OCI-LY3 (cell line): ENCODE measurements at regions not wholly inside any gene's neighbourhood (a gene's known extent, or its start where the extent isn't known, plus 50 kb on each side); places are given as distances from the start of the nearest gene placed in this dataset.

ENCODE experiments used
- H2AFZ ChIP-seq: fragments of 200-600, 300-600 bp; shearing (Covaris generic); 2 replicates; pipeline ENCODE4 v1.6.0; 2014; ENCODE audit warnings: antibody characterized with exemption, low read depth, low read length
- H3K27ac ChIP-seq: fragments of 200-600, 300-600 bp; sonication (generic); 2 replicates; pipeline ENCODE4 v1.5.1; 2014; ENCODE audit warnings: mild to moderate bottlenecking, low read length, moderate library complexity, mixed read lengths
- H3K27me3 ChIP-seq: fragments of 200-600, 300-600 bp; sonication (generic); 2 replicates; pipeline ENCODE4 v1.6.1; 2014; ENCODE audit warnings: low read depth, low read length, mixed read lengths
- H3K36me3 ChIP-seq: fragments of 200-600, 300-600 bp; sonication (generic); replicated peaks from 2 replicates; pipeline ENCODE3; 2014; ENCODE audit warnings: low read depth, low read length, mixed read lengths
- H3K4me1 ChIP-seq: fragments of 300-600, 200-600 bp; sonication (generic); 2 replicates; pipeline ENCODE4 v1.6.1; 2014; ENCODE audit warnings: low read length, mixed read lengths
- H3K4me2 ChIP-seq: fragments of 200-600, 300-600 bp; sonication (generic); 2 replicates; pipeline ENCODE4 v1.6.1; 2014; ENCODE audit warnings: low read length, mixed read lengths
- H3K4me3 ChIP-seq: fragments of 300-600, 200-600 bp; sonication (generic); 2 replicates; pipeline ENCODE4 v1.5.1; 2014; ENCODE audit warnings: antibody characterized with exemption, mild to moderate bottlenecking, low read length, moderate library complexity
- H3K79me2 ChIP-seq: fragments of 300-600, 200-600 bp; shearing (Covaris generic); 2 replicates; pipeline ENCODE4 v1.6.1; 2014; ENCODE audit warnings: mild to moderate bottlenecking, low read length, mixed read lengths
- H3K9ac ChIP-seq: fragments of 300-600, 200-600 bp; shearing (Covaris generic); 2 replicates; pipeline ENCODE4 v1.6.0; 2014; ENCODE audit warnings: mild to moderate bottlenecking, low read length, moderate library complexity
- H3K9me3 ChIP-seq: fragments of 200-600, 300-600 bp; shearing (Covaris generic); 2 replicates; pipeline ENCODE4 v1.6.1; 2014; ENCODE audit warnings: low read length, mixed read lengths; ENCODE audit not compliant: insufficient read depth
- H4K20me1 ChIP-seq: fragments of 200-600, 300-600 bp; sonication (generic); 2 replicates; pipeline ENCODE4 v1.6.1; 2016; ENCODE audit warnings: low read length, mixed read lengths; ENCODE audit not compliant: insufficient read depth
- EZH2phosphoT487 ChIP-seq: fragments of 200-600 bp; shearing (Covaris generic); IDR thresholded peaks from 2 replicates; pipeline ENCODE4 v1.6.1; 2018; ENCODE audit warnings: antibody characterized with exemption, mixed run types, low read depth
- TF ChIP-seq, protein P1 (sequence below): fragments of 200-600, 300-600 bp; sonication (generic); IDR thresholded peaks from 2 replicates; pipeline ENCODE4 v1.5.1; 2014; ENCODE audit warnings: antibody characterized with exemption, low read length, low read depth

DNA sequence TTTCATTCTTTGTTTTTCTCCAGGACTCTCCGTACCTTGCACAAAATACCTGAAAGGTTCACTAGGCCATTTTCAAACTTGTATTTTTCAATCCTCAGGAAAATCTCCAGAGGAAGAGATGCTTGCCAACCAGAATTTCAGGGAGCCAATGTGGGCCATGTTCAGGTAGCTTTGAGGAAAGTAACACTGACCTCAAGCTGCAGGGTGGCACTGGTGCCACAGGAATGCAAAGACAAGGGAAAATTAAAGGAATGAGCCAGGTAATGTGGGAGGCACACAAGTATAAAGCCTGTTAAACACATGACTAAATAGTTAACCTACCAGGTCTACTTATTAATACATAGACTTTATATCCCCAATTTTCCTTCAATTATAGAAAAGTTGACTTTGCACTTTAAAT, 51.9 kb upstream of the GAP43 start:
- no peak for TF ChIP-seq EZH2phosphoT487
- TF ChIP-seq, protein P1, sequence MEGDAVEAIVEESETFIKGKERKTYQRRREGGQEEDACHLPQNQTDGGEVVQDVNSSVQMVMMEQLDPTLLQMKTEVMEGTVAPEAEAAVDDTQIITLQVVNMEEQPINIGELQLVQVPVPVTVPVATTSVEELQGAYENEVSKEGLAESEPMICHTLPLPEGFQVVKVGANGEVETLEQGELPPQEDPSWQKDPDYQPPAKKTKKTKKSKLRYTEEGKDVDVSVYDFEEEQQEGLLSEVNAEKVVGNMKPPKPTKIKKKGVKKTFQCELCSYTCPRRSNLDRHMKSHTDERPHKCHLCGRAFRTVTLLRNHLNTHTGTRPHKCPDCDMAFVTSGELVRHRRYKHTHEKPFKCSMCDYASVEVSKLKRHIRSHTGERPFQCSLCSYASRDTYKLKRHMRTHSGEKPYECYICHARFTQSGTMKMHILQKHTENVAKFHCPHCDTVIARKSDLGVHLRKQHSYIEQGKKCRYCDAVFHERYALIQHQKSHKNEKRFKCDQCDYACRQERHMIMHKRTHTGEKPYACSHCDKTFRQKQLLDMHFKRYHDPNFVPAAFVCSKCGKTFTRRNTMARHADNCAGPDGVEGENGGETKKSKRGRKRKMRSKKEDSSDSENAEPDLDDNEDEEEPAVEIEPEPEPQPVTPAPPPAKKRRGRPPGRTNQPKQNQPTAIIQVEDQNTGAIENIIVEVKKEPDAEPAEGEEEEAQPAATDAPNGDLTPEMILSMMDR: peak; percentile 10; the same call in 1 of the 2 replicates
- no peaks in the 10 kb centered on the region for H4K20me1 ChIP-seq

More for the DNA sequence above, 51.9 kb upstream of the GAP43 start:
- no peaks in the 10 kb centered on the region for H3K27me3 ChIP-seq
- H3K4me1 ChIP-seq: peaks cover 10% of the 10 kb centered on the region
- no peak overlapping the region for H3K4me3 ChIP-seq
- H3K9ac ChIP-seq: no peak overlapping the region
- no peaks in the 10 kb centered on the region for H3K9me3 ChIP-seq
- no peak overlapping the region for H3K4me2 ChIP-seq
- no peak overlapping the region for H3K27ac ChIP-seq
- no peak overlapping the region for H2AFZ ChIP-seq
- peaks cover 4% of the 10 kb centered on the region for H3K36me3 ChIP-seq
- H3K79me2 ChIP-seq: no peaks in the 10 kb centered on the region
